CD4-positive, CD25-positive, alpha-beta regulatory T cell (primary cell): ENCODE measurements at regions not wholly inside any gene's neighbourhood (a gene's known extent, or its start where the extent isn't known, plus 50 kb on each side); places are given as distances from the start of the nearest gene placed in this dataset.
A peak's percentile ranks its signal among the peaks of the same experiment; 100 is the strongest.

Source experiments
- ATAC-seq, 2 donors: fragments of 150-1000 bp; cut with Tn5 transposase; one replicate each; pipeline ENCODE4 v1.10.0; 2021; ENCODE audit warnings: low read depth in 2 of 2, moderate number of reproducible peaks in 2 of 2, moderate library complexity in 1 of 2
- DNase-seq, 3 donors: peaks; one replicate each; pipeline versions ENCODE4 v3.0.0 to v3.0.0-alpha.2; 2012 to 2022; ENCODE audit warnings: mixed read lengths in 1 of 3
- H3K27ac ChIP-seq: one replicate; pipeline ENCODE4 v1.7.0; 2013; ENCODE audit warnings: mild to moderate bottlenecking, low read length; ENCODE audit not compliant: insufficient read depth, poor library complexity, severe bottlenecking
- H3K27me3 ChIP-seq: one replicate; pipeline ENCODE4 v1.7.0; 2013; ENCODE audit warnings: low read length; ENCODE audit not compliant: control insufficient read depth, insufficient read depth
- H3K36me3 ChIP-seq: one replicate; pipeline ENCODE4 v1.7.0; 2013; ENCODE audit warnings: mild to moderate bottlenecking, low read length, moderate library complexity; ENCODE audit not compliant: control insufficient read depth, insufficient read depth
- H3K4me1 ChIP-seq: 2 replicates; pipeline ENCODE4 v1.7.0; 2013; ENCODE audit warnings: mild to moderate bottlenecking, low read length; ENCODE audit not compliant: insufficient read depth, control insufficient read depth, poor library complexity, severe bottlenecking
- H3K4me3 ChIP-seq: one replicate; pipeline ENCODE4 v1.7.0; 2013; ENCODE audit warnings: low read depth, mild to moderate bottlenecking, low read length, moderate library complexity
- H3K9me3 ChIP-seq, 2 experiments: 1 replicate in 1 of 2; 2 replicates in 1 of 2; pipeline ENCODE4 v1.7.0; 2013; ENCODE audit warnings: low read length in 2 of 2, mild to moderate bottlenecking in 1 of 2, moderate library complexity in 1 of 2; ENCODE audit not compliant: control insufficient read depth in 2 of 2
- H3K27ac Mint-ChIP-seq, 3 donors: one replicate each; pipeline ENCODE4 v1.8.0; 2020 to 2022; ENCODE audit warnings: mild to moderate bottlenecking in 3 of 3, mixed read lengths in 3 of 3, moderate library complexity in 2 of 3
- H3K27me3 Mint-ChIP-seq: one replicate; pipeline ENCODE4 v1.8.0; 2022; ENCODE audit warnings: mild to moderate bottlenecking, mixed read lengths
- H3K36me3 Mint-ChIP-seq: one replicate; pipeline ENCODE4 v1.8.0; 2020; ENCODE audit warnings: mixed read lengths
- H3K4me1 Mint-ChIP-seq, 4 donors: one replicate each; pipeline ENCODE4 v1.8.0; 2020 to 2022; ENCODE audit warnings: mixed read lengths in 4 of 4, mild to moderate bottlenecking in 1 of 4
- H3K4me3 Mint-ChIP-seq, 4 donors: one replicate each; pipeline ENCODE4 v1.8.0; 2020 to 2022; ENCODE audit warnings: mild to moderate bottlenecking in 4 of 4, mixed read lengths in 4 of 4, moderate library complexity in 3 of 4
- H3K9me3 Mint-ChIP-seq, 7 donors: one replicate each; pipeline ENCODE4 v1.8.0; 2020 to 2022; ENCODE audit warnings: mixed read lengths in 7 of 7, mild to moderate bottlenecking in 3 of 7, moderate library complexity in 2 of 7

- no peaks in the 10 kb centered on the region for H3K27me3 Mint-ChIP-seq
- H3K36me3 Mint-ChIP-seq, result no peaks in the 10 kb centered on the region
- no peak overlapping the region for H3K4me3 Mint-ChIP-seq
- no peaks in the 10 kb centered on the region for H3K27me3 ChIP-seq
- peaks cover 0 to 2% of the 10 kb centered on the region in 2 experiments for H3K9me3 ChIP-seq
- no peaks in the 10 kb centered on the region for H3K36me3 ChIP-seq
- H3K4me1 Mint-ChIP-seq, result no peaks in the 10 kb centered on the region
- DNase-seq (no peak), ATAC-seq (no peak)
- H3K9me3 Mint-ChIP-seq, result peaks cover 0 to 9% (median 1%) of the 10 kb centered on the region in 7 donors
- no peak overlapping the region for H3K4me3 ChIP-seq
- no peak overlapping the region for H3K27ac Mint-ChIP-seq
- no peak overlapping the region for H3K27ac ChIP-seq
- H3K4me1 ChIP-seq, result no peaks in the 10 kb centered on the region
Measured at GRCh38 chr4:187006189-187006618, 282.5 kb upstream of the FAT1 start.

- ATAC-seq (no peak), DNase-seq (no peak)
- no peaks in the 10 kb centered on the region for H3K4me1 ChIP-seq
- H3K27me3 ChIP-seq, result no peaks in the 10 kb centered on the region
- no peaks in the 10 kb centered on the region for H3K36me3 ChIP-seq
- no peaks in the 10 kb centered on the region for H3K4me1 Mint-ChIP-seq
- no peak overlapping the region for H3K4me3 ChIP-seq
- no peaks in the 10 kb centered on the region for H3K36me3 Mint-ChIP-seq
- peaks cover 1 to 20% (median 5%) of the 10 kb centered on the region in 7 donors for H3K9me3 Mint-ChIP-seq
- H3K9me3 ChIP-seq, result peaks cover 0 to 2% of the 10 kb centered on the region in 2 experiments
- H3K27ac Mint-ChIP-seq, result no peak overlapping the region
- H3K4me3 Mint-ChIP-seq, result no peak overlapping the region
- no peaks in the 10 kb centered on the region for H3K27me3 Mint-ChIP-seq
- H3K27ac ChIP-seq, result no peak overlapping the region
Measured at GRCh38 chr4:187010052-187010451, 286.4 kb upstream of the FAT1 start.

GRCh38 chr4:187016101-187016500 is 292.4 kb upstream of the FAT1 start:
- no peaks in the 10 kb centered on the region for H3K4me1 ChIP-seq
- H3K4me3 ChIP-seq, result no peak overlapping the region
- Mint-ChIP-seq H3K9me3 (peaks cover 3 to 41% (median 11%) of the 10 kb centered on the region in 7 donors), H3K4me3 (no peak overlapping the region), H3K27ac (peak overlapping the region in 1 of 3 donors; percentile 41), H3K4me1 (no peaks in the 10 kb centered on the region), H3K27me3 (no peaks in the 10 kb centered on the region), H3K36me3 (no peaks in the 10 kb centered on the region)
- DNase-seq (no peak), ATAC-seq (no peak)
- H3K9me3 ChIP-seq, result peaks cover 0 to 6% of the 10 kb centered on the region in 2 experiments
- H3K27ac ChIP-seq, result no peak overlapping the region
- no peaks in the 10 kb centered on the region for H3K36me3 ChIP-seq
- no peaks in the 10 kb centered on the region for H3K27me3 ChIP-seq

DNA sequence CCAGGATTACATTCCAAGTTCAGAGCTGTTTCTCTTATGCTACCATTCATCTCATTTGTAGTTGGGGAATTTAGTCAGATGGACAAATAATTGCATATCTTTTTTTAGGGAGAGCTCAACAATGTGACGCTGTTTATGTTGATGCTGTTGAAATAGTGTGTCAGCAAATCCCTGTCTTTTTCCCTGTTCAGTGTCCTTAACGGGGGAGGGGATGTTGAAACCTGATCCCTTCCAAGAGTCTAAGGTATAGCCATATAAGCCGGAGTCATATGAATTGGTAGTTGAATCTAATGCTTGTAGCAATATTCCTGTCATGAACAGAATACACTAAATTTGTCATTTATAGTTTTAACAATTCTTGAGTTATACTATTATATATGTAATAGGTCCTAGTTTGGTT is 293.5 kb upstream of the FAT1 start:
- Histone ChIP-seq H3K27me3 (no peaks in the 10 kb centered on the region), H3K4me3 (no peak overlapping the region), H3K27ac (no peak overlapping the region), H3K36me3 (no peaks in the 10 kb centered on the region), H3K9me3 (peaks cover 0 to 6% of the 10 kb centered on the region in 2 experiments), H3K4me1 (no peaks in the 10 kb centered on the region)
- Mint-ChIP-seq H3K4me3 (no peak overlapping the region), H3K9me3 (peaks cover 3 to 41% (median 11%) of the 10 kb centered on the region in 7 donors), H3K36me3 (no peaks in the 10 kb centered on the region), H3K27ac (no peak overlapping the region), H3K4me1 (no peaks in the 10 kb centered on the region), H3K27me3 (no peaks in the 10 kb centered on the region)
- ATAC-seq (no peak), DNase-seq (no peak)

DNA sequence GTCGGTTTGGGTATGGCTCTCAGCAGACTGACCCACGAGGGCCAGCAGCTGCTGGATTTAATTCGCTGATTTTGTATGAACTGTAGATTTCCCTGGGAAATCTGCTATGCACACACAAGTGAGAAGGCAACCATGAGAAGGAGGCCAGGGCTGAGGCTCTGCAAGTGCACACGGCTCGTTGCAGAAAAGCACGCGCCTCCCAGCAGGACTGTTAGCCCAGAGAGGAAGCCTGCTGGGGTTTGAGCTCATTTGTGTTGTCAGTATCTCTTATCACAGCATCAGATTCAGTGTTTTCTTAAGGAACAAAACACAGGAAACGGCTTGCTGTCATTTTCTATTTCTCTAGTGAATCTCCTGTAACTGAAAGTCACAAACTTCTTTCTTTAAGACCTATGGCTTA is 296.2 kb upstream of the FAT1 start:
- Histone ChIP-seq H3K36me3 (no peaks in the 10 kb centered on the region), H3K4me3 (no peak overlapping the region), H3K4me1 (no peaks in the 10 kb centered on the region), H3K9me3 (peaks cover 0 to 13% of the 10 kb centered on the region in 2 experiments), H3K27ac (no peak overlapping the region), H3K27me3 (no peaks in the 10 kb centered on the region)
- Mint-ChIP-seq H3K9me3 (peaks cover 0 to 26% (median 6%) of the 10 kb centered on the region in 7 donors), H3K27ac (no peak overlapping the region), H3K27me3 (no peaks in the 10 kb centered on the region), H3K36me3 (no peaks in the 10 kb centered on the region), H3K4me3 (no peak overlapping the region), H3K4me1 (no peaks in the 10 kb centered on the region)
- no peak for DNase-seq
- ATAC-seq, result no peak

DNA sequence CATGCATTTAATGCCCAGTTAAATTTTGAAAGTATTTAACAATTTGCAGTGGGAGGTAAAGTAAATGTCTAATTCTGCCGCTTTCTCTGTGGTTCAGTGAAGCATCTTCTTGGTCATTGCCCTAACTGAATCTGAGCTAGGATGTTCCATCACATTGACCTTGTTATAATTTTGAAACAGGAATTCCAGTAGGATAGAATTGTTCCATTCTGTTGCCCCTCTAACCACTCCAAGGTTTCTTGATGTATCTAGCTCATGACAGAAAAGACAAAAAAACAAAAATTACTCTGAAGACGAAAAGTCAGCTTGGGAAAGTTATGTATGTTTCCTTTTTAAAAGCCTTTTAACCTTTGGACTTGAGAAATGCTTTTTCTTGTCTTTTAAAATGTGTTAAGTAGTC is 297.0 kb upstream of the FAT1 start:
- no peak overlapping the region for H3K4me3 ChIP-seq
- no peak overlapping the region for H3K27ac ChIP-seq
- Mint-ChIP-seq H3K27ac (no peak overlapping the region), H3K36me3 (no peaks in the 10 kb centered on the region), H3K4me3 (no peak overlapping the region), H3K27me3 (no peaks in the 10 kb centered on the region), H3K9me3 (peaks cover 0 to 24% (median 6%) of the 10 kb centered on the region in 7 donors), H3K4me1 (no peaks in the 10 kb centered on the region)
- H3K27me3 ChIP-seq, result no peaks in the 10 kb centered on the region
- no peaks in the 10 kb centered on the region for H3K4me1 ChIP-seq
- ATAC-seq (no peak), DNase-seq (no peak)
- no peaks in the 10 kb centered on the region for H3K36me3 ChIP-seq
- peaks cover 0 to 13% of the 10 kb centered on the region in 2 experiments for H3K9me3 ChIP-seq

DNA sequence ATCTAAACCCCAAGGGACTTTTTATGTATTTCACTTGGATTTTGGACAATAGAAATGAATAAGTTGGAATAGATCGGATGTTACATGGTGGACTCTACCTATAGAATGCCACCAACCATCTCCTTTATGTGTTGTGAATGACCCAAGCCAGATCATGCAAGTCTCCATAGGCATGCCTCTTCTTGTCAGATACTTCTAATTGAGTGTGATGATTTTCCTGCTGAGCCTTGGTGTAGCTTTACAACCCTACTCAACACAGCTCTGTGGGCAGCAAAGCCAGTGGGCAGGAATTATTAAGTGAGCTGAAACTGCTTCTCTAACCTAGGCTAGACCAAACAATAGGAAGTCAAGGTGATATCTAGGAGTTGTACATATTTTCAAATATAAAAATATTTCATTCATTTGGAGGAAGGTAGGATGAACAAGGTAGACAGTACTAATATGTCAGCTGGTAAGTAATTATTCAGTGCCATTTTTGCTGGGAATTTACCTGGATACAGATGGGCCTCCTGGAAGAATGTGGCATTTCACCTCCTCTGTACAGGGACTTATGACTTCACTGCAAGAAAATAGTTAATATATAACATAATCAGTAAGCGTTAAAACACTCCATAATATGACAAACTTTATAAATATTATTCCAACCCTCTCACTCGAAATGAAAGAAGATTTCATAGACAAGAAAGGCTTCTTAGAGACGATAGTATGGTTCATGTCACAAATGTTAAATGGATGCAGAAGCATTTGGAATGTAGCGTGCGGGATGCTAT is 298.0 kb upstream of the FAT1 start:
- Histone ChIP-seq H3K27ac (no peak overlapping the region), H3K4me3 (no peak overlapping the region), H3K36me3 (no peaks in the 10 kb centered on the region), H3K27me3 (no peaks in the 10 kb centered on the region), H3K9me3 (peaks cover 0 to 13% of the 10 kb centered on the region in 2 experiments), H3K4me1 (no peaks in the 10 kb centered on the region)
- Mint-ChIP-seq H3K4me1 (no peaks in the 10 kb centered on the region), H3K4me3 (no peak overlapping the region), H3K27ac (no peak overlapping the region), H3K36me3 (no peaks in the 10 kb centered on the region), H3K27me3 (no peaks in the 10 kb centered on the region), H3K9me3 (peaks cover 1 to 24% (median 8%) of the 10 kb centered on the region in 7 donors)
- ATAC-seq, result no peak
- DNase-seq, result no peak

GRCh38 chr4:187027272-187027671 is 303.6 kb upstream of the FAT1 start:
- Histone ChIP-seq H3K9me3 (peaks cover 1 to 8% of the 10 kb centered on the region in 2 experiments), H3K4me3 (no peak overlapping the region), H3K36me3 (no peaks in the 10 kb centered on the region), H3K4me1 (no peaks in the 10 kb centered on the region), H3K27ac (no peak overlapping the region), H3K27me3 (no peaks in the 10 kb centered on the region)
- Mint-ChIP-seq H3K4me1 (no peaks in the 10 kb centered on the region), H3K27ac (no peak overlapping the region), H3K9me3 (peaks cover 0 to 24% (median 5%) of the 10 kb centered on the region in 7 donors), H3K4me3 (no peak overlapping the region), H3K36me3 (no peaks in the 10 kb centered on the region), H3K27me3 (no peaks in the 10 kb centered on the region)
- DNase-seq (no peak), ATAC-seq (no peak)
